Central memory CD8-positive, alpha-beta T cell (primary cell): ENCODE measurements at regions not wholly inside any gene's neighbourhood (a gene's known extent, or its start where the extent isn't known, plus 50 kb on each side); places are given as distances from the start of the nearest gene placed in this dataset.
"Not testable (repeated sequence)": the region's sequence is repeated elsewhere in the genome, so short reads cannot be mapped to it uniquely, and the experiment has no call there.

Experiments
- ATAC-seq: fragments of 150-1000 bp; cut with Tn5 transposase; replicated peaks from 2 replicates; pipeline ENCODE4 v1.10.0; 2022; ENCODE audit warnings: mild to moderate bottlenecking, moderate FRiP score, moderate number of reproducible peaks; ENCODE audit not compliant: poor library complexity, severe bottlenecking; ENCODE audit errors: extremely low read depth
- DNase-seq, 2 donors: peaks; one replicate each; pipeline ENCODE4 v3.0.0; 2021; ENCODE audit warnings: low spot score in 2 of 2
- H3K27ac Mint-ChIP-seq: one replicate; pipeline ENCODE4 v1.8.0; 2022; ENCODE audit warnings: low read depth, mild to moderate bottlenecking, moderate library complexity, mixed read lengths
- H3K27me3 Mint-ChIP-seq: one replicate; pipeline ENCODE4 v1.8.0; 2022; ENCODE audit warnings: mixed read lengths
- H3K36me3 Mint-ChIP-seq: one replicate; pipeline ENCODE4 v1.8.0; 2022; ENCODE audit warnings: mild to moderate bottlenecking, moderate library complexity, mixed read lengths; ENCODE audit not compliant: insufficient read depth
- H3K4me1 Mint-ChIP-seq: one replicate; pipeline ENCODE4 v1.8.0; 2022; ENCODE audit warnings: mixed read lengths
- H3K4me3 Mint-ChIP-seq: one replicate; pipeline ENCODE4 v1.8.0; 2022; ENCODE audit warnings: mild to moderate bottlenecking, moderate library complexity, mixed read lengths
- H3K9me3 Mint-ChIP-seq: one replicate; pipeline ENCODE4 v1.8.0; 2022; ENCODE audit warnings: mixed read lengths

DNA sequence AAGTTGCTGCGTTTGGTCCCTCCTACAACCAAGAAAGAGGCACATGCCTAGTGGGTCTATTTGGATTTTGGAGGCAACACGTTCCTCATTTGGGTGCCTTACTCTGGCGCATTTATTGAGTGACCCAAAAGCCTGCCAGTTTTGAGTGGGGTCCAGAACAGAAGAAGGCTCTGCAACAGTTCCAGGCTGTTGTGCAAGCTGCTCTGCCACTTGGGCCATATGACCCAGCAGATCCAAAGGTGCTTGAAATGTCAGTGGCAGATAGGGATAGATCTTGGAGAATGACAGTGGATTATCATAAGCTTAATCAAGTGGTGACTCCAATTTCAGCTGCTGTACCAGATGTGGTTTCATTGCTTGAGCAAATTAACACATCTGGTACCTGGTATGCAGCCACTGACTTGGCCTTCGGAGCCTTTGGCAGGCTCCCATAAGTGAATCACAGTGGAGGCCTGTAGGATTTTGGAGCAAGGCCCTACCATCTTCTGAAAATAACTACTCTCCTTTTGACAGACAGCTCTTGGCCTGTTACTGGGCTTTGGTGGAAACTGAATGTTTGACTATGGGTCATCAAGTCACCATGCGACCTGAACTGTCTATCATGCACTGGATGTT, 105.4 kb upstream of the NPAS2 start:
- not testable (repeated sequence) for H3K27me3 Mint-ChIP-seq, H3K4me3 Mint-ChIP-seq, H3K9me3 Mint-ChIP-seq, DNase-seq, H3K27ac Mint-ChIP-seq, ATAC-seq, H3K36me3 Mint-ChIP-seq, H3K4me1 Mint-ChIP-seq

DNA sequence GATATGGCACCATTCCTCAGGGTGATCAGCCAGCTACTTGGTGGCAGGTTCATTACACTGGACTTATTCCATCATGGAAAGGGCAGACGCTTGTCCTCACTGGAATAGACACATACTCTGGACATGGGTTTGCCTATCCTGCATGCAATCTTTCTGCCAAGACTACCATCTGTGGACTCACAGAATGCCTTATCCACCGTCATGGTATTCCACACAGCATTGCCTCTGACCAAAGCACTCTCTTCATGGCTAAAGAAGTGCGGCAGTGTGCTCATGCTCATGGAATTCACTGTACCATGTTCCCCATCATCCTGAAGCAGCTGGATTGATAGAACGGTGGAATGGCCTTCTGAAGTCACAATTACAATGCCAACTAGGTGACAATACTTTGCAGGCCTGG, 104.1 kb upstream of the NPAS2 start:
- not testable (repeated sequence) for H3K27ac Mint-ChIP-seq

DNA sequence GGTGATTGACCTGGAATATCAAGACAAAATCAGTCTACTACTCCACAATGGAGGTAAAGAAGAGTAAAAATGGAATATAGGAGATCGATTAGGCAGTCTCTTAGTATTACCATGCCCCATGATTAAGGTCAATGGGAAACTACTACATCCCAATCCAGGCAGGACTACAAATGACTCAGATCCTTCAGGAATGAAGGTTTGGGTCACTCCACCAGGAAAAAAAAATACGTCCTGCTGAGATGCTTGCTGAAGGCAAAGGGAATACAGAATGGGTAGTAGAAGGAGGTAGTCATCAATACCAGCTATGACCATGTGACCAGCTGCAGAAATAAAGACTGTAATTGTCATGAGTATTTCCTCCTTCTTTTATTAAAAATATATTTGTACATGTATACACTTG, 103.4 kb upstream of the NPAS2 start:
- H3K9me3 Mint-ChIP-seq = no peaks in the 10 kb centered on the region
- no peaks in the 10 kb centered on the region for H3K4me1 Mint-ChIP-seq
- H3K36me3 Mint-ChIP-seq = no peaks in the 10 kb centered on the region
- DNase-seq (no peak), ATAC-seq (no peak)
- peaks cover 4% of the 10 kb centered on the region for H3K27me3 Mint-ChIP-seq
- H3K27ac Mint-ChIP-seq = no peak overlapping the region
- no peak overlapping the region for H3K4me3 Mint-ChIP-seq

More for the DNA sequence above, 104.1 kb upstream of the NPAS2 start:
- not testable (repeated sequence) for ATAC-seq, H3K9me3 Mint-ChIP-seq, H3K27me3 Mint-ChIP-seq, H3K4me1 Mint-ChIP-seq, DNase-seq, H3K4me3 Mint-ChIP-seq, H3K36me3 Mint-ChIP-seq

DNA sequence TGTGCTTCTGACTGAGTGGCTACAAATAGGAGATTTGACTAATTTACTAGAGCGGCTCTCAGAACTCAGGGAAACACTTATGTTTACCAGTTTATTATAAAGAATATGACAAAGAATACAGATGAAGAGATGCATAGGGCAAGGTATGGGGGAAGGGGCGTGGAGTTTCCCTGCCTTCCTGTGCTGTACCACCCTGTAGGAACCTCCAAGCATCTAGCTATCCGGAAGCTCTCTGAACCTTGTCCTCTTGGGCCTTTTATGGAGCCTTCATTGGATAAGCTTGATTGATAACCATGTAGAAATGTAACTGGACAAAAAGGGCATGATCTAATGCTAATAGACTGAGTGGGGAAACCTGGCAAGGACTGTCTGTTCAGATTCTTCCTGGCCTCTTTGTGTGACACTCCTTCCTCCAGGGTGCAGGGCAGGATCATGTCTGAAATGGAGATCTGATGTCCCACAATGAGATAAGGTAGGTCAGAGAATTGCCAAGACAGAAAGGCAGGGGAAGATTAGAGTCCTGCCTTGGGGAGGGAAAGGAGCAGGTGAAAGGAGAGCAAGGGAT, 101.8 kb upstream of the NPAS2 start:
- DNase-seq (no peak), ATAC-seq (no peak)
- no peaks in the 10 kb centered on the region for H3K9me3 Mint-ChIP-seq
- H3K27ac Mint-ChIP-seq = no peak overlapping the region
- H3K4me3 Mint-ChIP-seq = no peak overlapping the region
- H3K27me3 Mint-ChIP-seq = peaks cover 11% of the 10 kb centered on the region
- H3K36me3 Mint-ChIP-seq = no peaks in the 10 kb centered on the region
- H3K4me1 Mint-ChIP-seq = no peaks in the 10 kb centered on the region

DNA sequence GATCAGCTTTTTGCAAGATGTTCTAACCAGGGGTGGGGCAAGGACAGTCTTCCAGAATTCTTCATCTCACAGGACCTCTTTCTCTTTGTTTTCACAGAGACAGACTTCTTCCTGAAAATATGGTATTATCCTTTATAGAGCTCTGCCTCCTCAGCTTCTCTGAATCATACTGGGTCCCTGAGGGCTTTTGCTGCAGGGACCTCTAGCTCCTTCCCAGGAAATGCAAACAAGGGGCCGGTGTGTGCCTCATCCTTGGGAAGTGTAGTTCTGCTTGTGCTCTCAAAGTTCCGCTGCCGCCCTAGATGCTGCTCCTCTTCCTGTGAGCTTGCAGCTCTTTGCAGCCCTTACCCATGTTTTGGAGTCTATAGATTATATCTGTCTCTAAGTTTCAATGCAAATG, 99.5 kb upstream of the NPAS2 start:
- ATAC-seq (no peak), DNase-seq (no peak)
- H3K4me3 Mint-ChIP-seq = no peak overlapping the region
- H3K27me3 Mint-ChIP-seq = peaks cover 22% of the 10 kb centered on the region
- H3K4me1 Mint-ChIP-seq = no peaks in the 10 kb centered on the region
- H3K36me3 Mint-ChIP-seq = no peaks in the 10 kb centered on the region
- no peaks in the 10 kb centered on the region for H3K9me3 Mint-ChIP-seq
- H3K27ac Mint-ChIP-seq = no peak overlapping the region

DNA sequence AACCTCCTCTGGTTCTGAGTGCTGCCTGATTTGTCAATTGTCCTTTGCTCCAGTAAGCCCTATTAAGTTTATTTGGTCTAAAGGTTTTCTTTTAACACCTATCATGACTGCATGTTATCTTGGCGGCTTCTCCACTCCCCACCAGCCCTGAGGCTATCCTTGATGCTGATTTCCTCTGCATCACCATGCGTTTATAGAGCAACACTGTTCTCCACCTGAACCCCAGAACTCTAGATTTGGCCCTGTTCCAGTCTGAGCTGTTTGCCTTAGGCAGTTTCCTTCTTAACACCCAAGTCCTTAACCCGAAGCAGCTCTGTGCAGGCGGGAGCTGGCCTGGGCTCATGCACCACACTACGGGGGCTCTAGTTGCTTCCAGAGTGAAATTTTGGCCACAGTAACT, 98.2 kb upstream of the NPAS2 start:
- Mint-ChIP-seq H3K4me1 (no peaks in the 10 kb centered on the region), H3K9me3 (no peaks in the 10 kb centered on the region), H3K36me3 (no peaks in the 10 kb centered on the region), H3K4me3 (no peak overlapping the region), H3K27me3 (peaks cover 34% of the 10 kb centered on the region), H3K27ac (no peak overlapping the region)
- no peak for ATAC-seq
- no peak for DNase-seq

DNA sequence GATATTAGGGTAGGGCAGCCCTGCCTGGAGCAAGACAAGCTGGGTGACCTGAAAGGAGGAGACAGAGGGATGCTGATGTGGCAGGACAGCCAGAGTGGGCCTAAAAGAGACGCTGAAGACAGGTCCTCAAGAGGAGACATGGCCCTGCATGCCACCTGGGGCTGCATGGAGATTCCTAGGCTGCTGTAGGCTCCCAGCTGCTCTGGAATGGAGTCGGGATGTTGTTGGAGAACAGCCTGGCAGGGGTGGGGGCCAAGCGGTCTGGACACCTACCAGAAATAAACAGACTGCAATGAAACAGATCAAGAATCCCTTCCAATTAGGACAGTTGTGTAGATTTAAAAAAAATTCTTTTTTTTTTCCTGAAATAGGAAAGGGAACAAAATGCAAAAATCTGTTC, 97.8 kb upstream of the NPAS2 start:
- ATAC-seq (no peak), DNase-seq (no peak)
- H3K4me1 Mint-ChIP-seq = no peaks in the 10 kb centered on the region
- H3K9me3 Mint-ChIP-seq = no peaks in the 10 kb centered on the region
- no peaks in the 10 kb centered on the region for H3K36me3 Mint-ChIP-seq
- no peak overlapping the region for H3K4me3 Mint-ChIP-seq
- H3K27ac Mint-ChIP-seq = no peak overlapping the region
- H3K27me3 Mint-ChIP-seq = peaks cover 38% of the 10 kb centered on the region

DNA sequence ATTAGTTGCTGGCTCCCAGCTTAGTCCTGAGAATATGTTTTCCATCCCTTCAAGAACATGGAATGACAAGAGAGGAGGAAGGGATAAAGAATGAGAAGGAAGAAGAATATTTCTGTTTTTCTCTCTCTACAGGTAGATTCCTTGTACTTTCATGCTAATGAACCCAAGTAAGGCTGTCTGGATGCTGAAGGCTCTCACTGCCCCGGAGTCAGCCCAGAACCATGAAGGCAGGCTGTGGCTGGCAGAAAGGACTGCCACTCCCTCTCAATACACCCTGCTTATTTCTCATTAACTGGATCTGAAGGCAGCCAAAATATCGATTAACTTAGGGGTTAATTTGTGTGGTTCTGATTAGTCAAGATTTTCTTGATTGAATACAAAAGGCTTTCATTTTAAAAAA, 93.1 kb upstream of the NPAS2 start:
- no peak for DNase-seq
- H3K4me3 Mint-ChIP-seq = no peak overlapping the region
- H3K4me1 Mint-ChIP-seq = no peaks in the 10 kb centered on the region
- peaks cover 72% of the 10 kb centered on the region for H3K27me3 Mint-ChIP-seq
- H3K36me3 Mint-ChIP-seq = no peaks in the 10 kb centered on the region
- no peak overlapping the region for H3K27ac Mint-ChIP-seq
- H3K9me3 Mint-ChIP-seq = peaks cover 8% of the 10 kb centered on the region
- no peak for ATAC-seq

DNA sequence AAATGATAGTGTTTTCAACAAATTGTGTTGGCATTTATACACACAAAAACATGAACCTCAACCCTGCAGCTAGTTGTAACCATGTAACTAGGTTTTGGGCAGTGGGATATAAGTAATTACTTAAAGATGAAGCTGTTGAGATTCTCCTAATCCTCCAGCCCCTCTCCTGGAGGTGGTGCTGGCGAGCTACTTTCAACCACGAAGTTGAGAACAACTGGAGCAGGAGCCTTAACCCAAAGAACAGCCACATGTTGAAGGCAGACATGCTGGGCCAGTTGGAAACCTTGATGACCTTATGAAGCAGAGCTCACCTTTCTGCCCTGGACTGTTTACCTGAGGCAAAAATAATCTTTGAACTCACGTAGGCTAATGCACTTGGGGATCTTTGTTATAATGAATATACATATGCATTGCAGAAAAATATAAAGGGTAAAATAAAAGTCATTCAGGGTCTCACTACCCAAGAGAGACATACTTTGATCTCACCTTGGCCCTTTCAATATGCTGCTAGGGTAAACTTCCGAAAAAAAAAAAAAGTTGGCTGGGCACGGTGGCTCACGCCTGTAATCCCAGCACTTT, 89.6 kb upstream of the NPAS2 start:
- no peak overlapping the region for H3K4me3 Mint-ChIP-seq
- no peaks in the 10 kb centered on the region for H3K36me3 Mint-ChIP-seq
- DNase-seq (no peak), ATAC-seq (no peak)
- H3K4me1 Mint-ChIP-seq = no peaks in the 10 kb centered on the region
- peaks cover 84% of the 10 kb centered on the region for H3K27me3 Mint-ChIP-seq
- no peak overlapping the region for H3K27ac Mint-ChIP-seq
- peaks cover 8% of the 10 kb centered on the region for H3K9me3 Mint-ChIP-seq

DNA sequence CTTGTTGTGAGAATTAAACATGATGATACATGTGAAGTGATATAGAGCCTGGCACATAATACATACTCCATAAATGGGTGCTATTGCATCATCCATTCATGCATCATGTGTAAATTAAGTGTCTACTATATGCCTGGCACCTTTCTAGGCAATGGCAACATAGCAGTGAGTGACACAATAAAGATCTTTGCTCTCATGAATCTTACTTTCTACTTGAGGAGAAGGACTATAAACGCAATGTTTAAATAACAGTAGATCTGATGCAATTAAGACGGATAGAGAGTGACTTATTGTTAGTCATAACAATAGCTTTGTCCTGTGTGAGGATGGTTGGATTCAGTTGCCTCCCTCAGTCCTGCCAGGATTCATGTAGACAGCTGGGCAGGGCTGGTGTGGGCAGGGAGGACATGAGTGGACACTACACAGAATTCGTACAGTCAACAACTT, 88.4 kb upstream of the NPAS2 start:
- H3K36me3 Mint-ChIP-seq = no peaks in the 10 kb centered on the region
- H3K9me3 Mint-ChIP-seq = peaks cover 8% of the 10 kb centered on the region
- DNase-seq (no peak), ATAC-seq (no peak)
- peaks cover 82% of the 10 kb centered on the region for H3K27me3 Mint-ChIP-seq
- no peaks in the 10 kb centered on the region for H3K4me1 Mint-ChIP-seq
- no peak overlapping the region for H3K27ac Mint-ChIP-seq
- H3K4me3 Mint-ChIP-seq = no peak overlapping the region

DNA sequence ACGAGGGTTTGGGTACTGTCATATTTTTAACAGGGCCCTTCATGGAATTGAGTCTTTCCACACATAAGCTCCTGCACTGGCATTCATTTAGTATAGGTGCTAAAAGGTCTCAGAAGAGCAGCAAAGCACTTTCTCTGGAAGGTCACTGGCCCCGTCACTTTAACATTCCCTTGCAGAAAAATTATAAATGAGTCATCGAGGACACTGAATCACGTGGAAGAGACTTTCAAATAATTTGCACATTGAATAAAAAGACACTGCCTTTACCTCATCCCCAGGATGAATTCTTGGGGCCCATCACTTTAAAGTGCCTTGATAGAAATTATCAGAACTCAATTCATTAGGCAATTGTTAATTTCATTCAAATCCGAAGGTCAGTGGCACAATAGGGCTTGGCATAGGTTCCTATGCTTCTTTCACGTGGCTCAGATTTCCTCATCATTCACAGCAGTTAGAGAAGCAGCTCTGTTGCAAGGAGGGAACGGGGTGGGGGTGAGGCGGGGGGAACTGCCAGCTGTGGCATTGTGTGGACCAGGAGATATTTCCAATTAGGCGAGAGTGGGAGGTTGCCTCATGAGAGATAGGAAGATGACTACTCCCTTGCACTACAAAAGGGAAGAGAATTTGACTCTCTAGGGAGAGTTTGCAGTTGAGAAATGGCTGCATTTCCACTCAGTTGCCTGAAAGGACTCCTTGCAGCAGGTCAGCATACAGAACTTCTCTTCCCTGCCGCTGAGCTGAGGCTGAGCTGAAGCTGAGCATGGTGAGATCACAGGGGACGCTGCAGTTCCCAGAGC, 86.3 kb upstream of the NPAS2 start:
- ATAC-seq (no peak), DNase-seq (no peak)
- H3K9me3 Mint-ChIP-seq = peaks cover 8% of the 10 kb centered on the region
- H3K4me3 Mint-ChIP-seq = no peak overlapping the region
- H3K27me3 Mint-ChIP-seq = peaks cover 72% of the 10 kb centered on the region
- no peak overlapping the region for H3K27ac Mint-ChIP-seq
- no peaks in the 10 kb centered on the region for H3K36me3 Mint-ChIP-seq
- no peaks in the 10 kb centered on the region for H3K4me1 Mint-ChIP-seq

DNA sequence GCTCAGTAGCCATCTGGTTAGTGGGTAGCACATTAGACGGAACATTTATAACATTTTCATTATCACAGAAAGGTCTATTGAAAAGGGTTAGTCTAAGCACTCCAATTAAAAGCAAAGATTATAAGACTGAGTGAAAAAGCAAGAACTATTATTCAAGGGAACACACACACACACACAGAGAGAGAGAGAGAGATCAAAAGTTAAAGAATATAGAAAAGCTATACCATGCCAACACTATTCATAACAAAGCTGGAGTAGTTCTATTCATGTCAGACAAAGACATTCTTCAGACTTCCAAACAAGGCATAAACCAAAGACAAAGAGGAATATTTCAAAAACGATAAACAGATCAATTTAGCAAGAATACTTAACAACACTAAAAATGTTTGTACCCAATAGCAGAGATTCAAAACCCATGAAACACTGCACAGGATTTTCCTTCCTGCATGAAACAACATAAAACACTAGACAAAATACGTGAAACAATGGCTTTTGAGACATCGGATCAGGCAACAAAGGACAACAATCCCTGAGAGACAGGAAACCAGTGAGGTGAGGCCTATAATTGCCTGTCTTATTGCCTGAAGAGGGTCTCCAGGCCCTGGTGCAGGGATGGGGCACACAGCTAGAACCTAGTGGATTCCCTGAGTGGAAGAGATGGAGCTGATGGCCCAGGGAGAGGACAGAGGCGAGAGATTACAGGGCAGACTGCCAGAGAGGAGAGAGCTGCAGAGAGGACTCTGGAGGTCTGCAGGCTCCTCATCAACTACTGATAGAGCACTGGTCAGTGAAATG, 83.6 kb upstream of the NPAS2 start:
- Mint-ChIP-seq H3K36me3 (no peaks in the 10 kb centered on the region), H3K4me3 (no peak overlapping the region), H3K9me3 (no peaks in the 10 kb centered on the region), H3K4me1 (no peaks in the 10 kb centered on the region), H3K27me3 (peaks cover 55% of the 10 kb centered on the region), H3K27ac (no peak overlapping the region)
- ATAC-seq = no peak
- no peak for DNase-seq
